CD14-positive monocyte (primary cell): ENCODE measurements at regions not wholly inside any gene's neighbourhood (a gene's known extent, or its start where the extent isn't known, plus 50 kb on each side); places are given as distances from the start of the nearest gene placed in this dataset.
"Not testable (repeated sequence)": the region's sequence is repeated elsewhere in the genome, so short reads cannot be mapped to it uniquely, and the experiment has no call there.

ENCODE experiments used
- DNase-seq, 3 donors: peaks; one replicate each; pipeline ENCODE4 v3.0.0-alpha.2; 2011 to 2022
- H2AFZ ChIP-seq: 2 replicates; pipeline ENCODE4 v1.6.0; 2012; ENCODE audit warnings: mild to moderate bottlenecking, low read depth, low read length, inconsistent platforms; ENCODE audit not compliant: insufficient read depth, poor library complexity, severe bottlenecking
- H3K27ac ChIP-seq, 2 donors: 1 replicate in 1 of 2; 2 replicates in 1 of 2; pipeline ENCODE4 v1.5.1; 2012 to 2013; ENCODE audit warnings: low read length in 2 of 2, control low read depth in 1 of 2, inconsistent platforms in 1 of 2, low read depth in 1 of 2, mild to moderate bottlenecking in 1 of 2
- H3K27me3 ChIP-seq, 2 donors: one replicate each; pipeline versions ENCODE4 v1.6.0 to v1.6.1; 2011 to 2013; ENCODE audit warnings: low read length in 2 of 2; ENCODE audit not compliant: control insufficient read depth in 2 of 2, insufficient read depth in 2 of 2
- H3K36me3 ChIP-seq, 2 donors: replicated peaks in 1 of 2; 1 replicate in 1 of 2; 2 replicates in 1 of 2; pipeline versions ENCODE4 v1.5.1 to v1.6.1; 2012 to 2013; ENCODE audit warnings: low read length in 2 of 2, control low read depth in 1 of 2, inconsistent platforms in 1 of 2, mild to moderate bottlenecking in 1 of 2; ENCODE audit not compliant: insufficient read depth in 2 of 2, control insufficient read depth in 1 of 2
- H3K4me1 ChIP-seq, 2 donors: 1 replicate in 1 of 2; 2 replicates in 1 of 2; pipeline versions ENCODE4 v1.5.1 to v1.6.1; 2012 to 2013; ENCODE audit warnings: low read length in 2 of 2, control low read depth in 1 of 2, inconsistent platforms in 1 of 2, mild to moderate bottlenecking in 1 of 2, moderate library complexity in 1 of 2; ENCODE audit not compliant: insufficient read depth in 2 of 2, control insufficient read depth in 1 of 2
- H3K4me2 ChIP-seq: replicated peaks from 2 replicates; pipeline ENCODE3; 2012; ENCODE audit warnings: low read length, moderate library complexity, mild to moderate bottlenecking; ENCODE audit not compliant: poor library complexity, severe bottlenecking; ENCODE audit errors: extremely low read depth
- H3K4me3 ChIP-seq, 3 experiments: fragments of 200-600 bp in 1 of 3; sonication (generic) in 1 of 3; replicated peaks in 1 of 3; 1 replicate in 2 of 3; 2 replicates in 1 of 3; pipeline ENCODE4 v1.5.1; 2011 to 2013; ENCODE audit warnings: low read length in 3 of 3, mild to moderate bottlenecking in 3 of 3, control low read depth in 2 of 3, low read depth in 2 of 3, inconsistent platforms in 1 of 3, moderate library complexity in 1 of 3
- H3K79me2 ChIP-seq: 2 replicates; pipeline ENCODE4 v1.6.0; 2012; ENCODE audit warnings: mild to moderate bottlenecking, control low read depth, inconsistent platforms, low read length, moderate library complexity; ENCODE audit not compliant: insufficient read depth
- H3K9ac ChIP-seq: 2 replicates; pipeline ENCODE4 v1.6.0; 2017; ENCODE audit warnings: low read length, mild to moderate bottlenecking; ENCODE audit not compliant: insufficient read depth, poor library complexity, severe bottlenecking
- H3K9me3 ChIP-seq, 2 donors: replicated peaks in 1 of 2; 1 replicate in 1 of 2; 2 replicates in 1 of 2; pipeline versions ENCODE4 v1.5.1 to v1.6.1; 2012 to 2013; ENCODE audit warnings: low read length in 2 of 2, control low read depth in 1 of 2; ENCODE audit not compliant: control insufficient read depth in 1 of 2, insufficient read depth in 1 of 2
- H4K20me1 ChIP-seq: 2 replicates; pipeline ENCODE4 v1.6.0; 2012; ENCODE audit warnings: mild to moderate bottlenecking, low read length, control low read depth, moderate library complexity; ENCODE audit not compliant: insufficient read depth
- H3K27ac Mint-ChIP-seq, 7 donors: one replicate each; pipeline ENCODE4 v1.8.0; 2020; ENCODE audit warnings: mild to moderate bottlenecking in 7 of 7, mixed read lengths in 7 of 7, moderate library complexity in 6 of 7, inconsistent platforms in 2 of 7
- H3K27me3 Mint-ChIP-seq, 3 donors: one replicate each; pipeline ENCODE4 v1.8.0; 2021 to 2022; ENCODE audit warnings: low read depth in 3 of 3, mild to moderate bottlenecking in 3 of 3, mixed read lengths in 3 of 3, moderate library complexity in 3 of 3, inconsistent platforms in 1 of 3
- H3K36me3 Mint-ChIP-seq, 2 donors: one replicate each; pipeline ENCODE4 v1.8.0; 2020; ENCODE audit warnings: mixed read lengths in 2 of 2, inconsistent platforms in 1 of 2, mild to moderate bottlenecking in 1 of 2
- H3K4me1 Mint-ChIP-seq: one replicate; pipeline ENCODE4 v1.8.0; 2020; ENCODE audit warnings: mild to moderate bottlenecking, mixed read lengths
- H3K4me3 Mint-ChIP-seq, 2 donors: one replicate each; pipeline ENCODE4 v1.8.0; 2020; ENCODE audit warnings: mild to moderate bottlenecking in 2 of 2, mixed read lengths in 2 of 2, moderate library complexity in 1 of 2
- H3K9me3 Mint-ChIP-seq, 7 donors: one replicate each; pipeline ENCODE4 v1.8.0; 2020 to 2022; ENCODE audit warnings: mixed read lengths in 7 of 7, mild to moderate bottlenecking in 6 of 7, moderate library complexity in 6 of 7, inconsistent platforms in 2 of 7
- WGBS: methylation state at CpG from one replicate; pipeline ENCODE4 v1.1.5; 2013; ENCODE audit warnings: missing lambda C conversion rate; ENCODE audit not compliant: insufficient coverage; 5-methylcytosine and 5-hydroxymethylcytosine counted together
- intact Hi-C, 2 donors: fragments of 100-400 bp; cut with micrococcal nuclease; formaldehyde crosslinking; loops; one replicate each; pipeline versions ENCODE4 v1.15.0 to v1.15.1; 2023

GRCh38 chr7:29664999-29665398 is 101.4 kb downstream of the PRR15 start:
- peaks cover 0 to 11% (median 3%) of the 10 kb centered on the region in 7 donors for H3K9me3 Mint-ChIP-seq
- DNase-seq, intact Hi-C loops, H3K27ac Mint-ChIP-seq, H4K20me1 ChIP-seq, H3K4me3 ChIP-seq, H3K36me3 Mint-ChIP-seq, H3K4me2 ChIP-seq, H3K36me3 ChIP-seq, H3K27ac ChIP-seq, H3K4me1 ChIP-seq, H3K4me3 Mint-ChIP-seq, H3K9me3 ChIP-seq, H3K27me3 ChIP-seq, H3K79me2 ChIP-seq, H3K27me3 Mint-ChIP-seq, H2AFZ ChIP-seq, H3K9ac ChIP-seq: not testable (repeated sequence)
- WGBS = no CpG with 5 or more reads among the region's 1 CpG
- peaks cover 12% of the 10 kb centered on the region for H3K4me1 Mint-ChIP-seq

- WGBS = no CpG with 5 or more reads among the region's 5 CpGs
- H3K36me3 Mint-ChIP-seq, H3K27ac ChIP-seq, DNase-seq, H3K36me3 ChIP-seq, H3K4me3 ChIP-seq, H3K79me2 ChIP-seq, H3K27me3 ChIP-seq, H3K4me2 ChIP-seq, H3K9me3 ChIP-seq, H4K20me1 ChIP-seq, H3K4me3 Mint-ChIP-seq, H2AFZ ChIP-seq, H3K27me3 Mint-ChIP-seq, intact Hi-C loops, H3K4me1 ChIP-seq, H3K27ac Mint-ChIP-seq, H3K9ac ChIP-seq: not testable (repeated sequence)
- Mint-ChIP-seq H3K9me3 (peaks cover 0 to 13% (median 3%) of the 10 kb centered on the region in 7 donors), H3K4me1 (peaks cover 12% of the 10 kb centered on the region)
These were observed 103.5 kb downstream of the PRR15 start for GRCh38 chr7:29667096-29667669.

GRCh38 chr7:29671286-29671685 is 107.7 kb downstream of the PRR15 start:
- H3K27me3 Mint-ChIP-seq, H3K4me3 Mint-ChIP-seq, H4K20me1 ChIP-seq, H3K9me3 ChIP-seq, H3K9me3 Mint-ChIP-seq, H3K27me3 ChIP-seq, H3K36me3 Mint-ChIP-seq, H3K27ac Mint-ChIP-seq, H3K4me2 ChIP-seq, H3K4me1 Mint-ChIP-seq, H3K4me1 ChIP-seq, H3K36me3 ChIP-seq, H3K79me2 ChIP-seq, intact Hi-C loops, H3K9ac ChIP-seq, H2AFZ ChIP-seq, DNase-seq, H3K4me3 ChIP-seq, H3K27ac ChIP-seq: not testable (repeated sequence)
- no CpG with 5 or more reads among the region's 3 CpGs for WGBS

GRCh38 chr7:29673635-29674034 is 110.0 kb downstream of the PRR15 start:
- H3K4me1 Mint-ChIP-seq, intact Hi-C loops, H3K9me3 ChIP-seq, H3K4me1 ChIP-seq, H3K27ac ChIP-seq, H4K20me1 ChIP-seq, H3K27me3 Mint-ChIP-seq, H2AFZ ChIP-seq, H3K4me2 ChIP-seq, H3K79me2 ChIP-seq, H3K27me3 ChIP-seq, DNase-seq, H3K27ac Mint-ChIP-seq, H3K9me3 Mint-ChIP-seq, H3K36me3 Mint-ChIP-seq, H3K36me3 ChIP-seq, H3K4me3 Mint-ChIP-seq, H3K4me3 ChIP-seq, H3K9ac ChIP-seq: not testable (repeated sequence)
- WGBS = no CpG with 5 or more reads among the region's 1 CpG
